GM18498 (cell line): ENCODE measurements at regions not wholly inside any gene's neighbourhood (a gene's known extent, or its start where the extent isn't known, plus 50 kb on each side); places are given as distances from the start of the nearest gene placed in this dataset.
"Not testable (repeated sequence)": the region's sequence is repeated elsewhere in the genome, so short reads cannot be mapped to it uniquely, and the experiment has no call there.

Experiments used
- ATAC-seq: cut with Tn5 transposase; IDR thresholded peaks from one replicate; pipeline ENCODE4 v1.9.1; 2021; ENCODE audit warnings: mild to moderate bottlenecking, moderate library complexity; ENCODE audit not compliant: unreplicated experiment

DNA sequence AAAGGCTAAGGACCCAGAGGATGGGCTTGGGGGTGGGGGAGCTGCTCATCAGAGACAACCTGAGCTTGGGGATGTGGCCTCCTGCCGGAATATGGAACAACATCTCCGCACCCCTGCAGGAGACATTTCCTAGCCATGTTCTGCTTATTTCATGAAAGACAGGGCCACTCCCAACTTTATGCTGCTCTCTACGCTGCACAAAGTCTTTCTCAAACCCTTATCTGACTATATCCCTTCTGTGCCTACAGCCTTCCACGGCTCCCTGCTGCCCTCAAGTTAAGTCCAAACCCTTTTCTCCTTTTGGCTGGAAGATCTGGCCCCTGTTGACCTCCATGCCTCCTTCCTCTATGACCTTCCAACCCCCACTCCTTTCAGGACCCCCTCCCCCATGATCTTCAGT lies 562.0 kb downstream of the MN1 start:
- ATAC-seq: no peak

DNA sequence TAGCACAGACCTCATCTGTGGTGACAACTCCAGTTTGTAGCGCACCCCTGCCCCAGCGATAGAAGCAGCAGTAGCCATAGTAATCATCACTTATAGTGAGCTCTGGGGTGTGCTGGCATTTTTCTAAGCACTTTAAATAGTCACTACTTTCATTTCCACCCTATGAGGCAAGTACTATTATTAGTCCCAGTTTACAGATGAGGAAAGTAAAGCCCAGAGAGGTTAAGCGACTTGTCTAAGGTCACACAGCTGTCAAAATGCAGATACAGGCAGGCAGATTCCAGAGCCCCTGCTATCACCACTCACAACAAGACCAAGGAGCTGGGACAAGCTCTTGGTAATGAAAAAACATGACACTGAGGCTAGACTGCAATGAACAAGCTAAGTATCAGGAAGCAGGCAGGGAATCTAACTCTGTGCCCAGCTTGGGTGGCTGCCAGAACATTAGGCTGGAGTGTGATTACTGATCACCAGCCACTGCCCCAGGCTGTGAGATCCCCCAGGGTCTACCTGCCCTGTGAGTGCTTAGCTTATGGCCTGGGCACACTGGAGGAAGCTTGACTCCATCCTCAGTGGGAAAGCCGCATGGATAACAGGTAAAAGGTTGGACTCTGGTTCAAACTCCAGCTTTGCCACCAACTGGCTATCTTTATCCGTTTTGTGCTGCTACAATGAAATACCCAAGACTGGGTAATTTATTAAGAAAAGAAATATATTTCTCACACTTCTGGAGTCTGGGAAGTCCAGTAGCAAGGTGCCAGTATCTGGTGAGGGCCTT lies 561.1 kb downstream of the MN1 start:
- no peak for ATAC-seq

DNA sequence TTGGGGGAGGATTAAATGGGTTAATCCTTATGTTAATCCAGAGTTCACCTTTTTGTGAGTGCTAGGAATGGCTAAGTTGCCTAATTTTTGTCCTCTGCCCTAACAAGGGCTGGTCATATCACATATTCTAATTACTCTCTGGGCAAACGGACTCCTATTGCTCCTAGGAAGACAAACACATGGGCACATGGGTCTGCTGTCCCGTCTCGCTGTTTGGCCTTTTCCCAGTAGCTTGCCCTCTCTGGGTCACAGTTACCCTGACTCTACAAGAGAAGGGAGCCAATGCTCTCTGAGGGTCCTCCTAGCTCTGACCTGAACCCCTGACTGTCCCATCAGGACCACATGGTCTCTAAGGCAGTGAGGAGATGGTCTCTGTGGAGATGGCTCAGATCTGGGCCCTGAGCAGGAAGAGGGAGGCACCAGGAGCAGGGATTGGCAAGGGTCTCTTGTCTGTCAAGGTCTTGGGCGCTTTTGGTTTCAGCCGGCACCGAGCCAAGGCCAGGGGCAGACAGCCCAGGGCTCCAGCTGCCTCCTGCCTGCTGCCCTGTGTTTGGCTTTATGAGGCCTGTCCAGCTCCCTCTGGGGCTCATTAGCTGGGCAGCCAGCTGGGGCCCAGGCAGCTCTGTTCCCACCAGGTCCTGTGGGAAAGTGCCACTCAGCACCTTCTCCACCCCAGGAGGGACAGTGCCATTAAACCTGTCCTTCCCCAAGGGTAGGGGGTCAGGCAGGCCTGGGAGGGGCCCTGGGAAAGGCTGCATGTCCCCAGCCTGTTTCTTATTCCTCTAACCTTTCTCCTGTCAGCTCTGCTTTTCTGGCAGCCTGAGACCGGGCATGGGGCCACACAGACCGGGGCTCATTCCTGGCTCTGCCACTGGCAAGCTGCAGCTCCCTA lies 559.9 kb downstream of the MN1 start:
- no peak for ATAC-seq

DNA sequence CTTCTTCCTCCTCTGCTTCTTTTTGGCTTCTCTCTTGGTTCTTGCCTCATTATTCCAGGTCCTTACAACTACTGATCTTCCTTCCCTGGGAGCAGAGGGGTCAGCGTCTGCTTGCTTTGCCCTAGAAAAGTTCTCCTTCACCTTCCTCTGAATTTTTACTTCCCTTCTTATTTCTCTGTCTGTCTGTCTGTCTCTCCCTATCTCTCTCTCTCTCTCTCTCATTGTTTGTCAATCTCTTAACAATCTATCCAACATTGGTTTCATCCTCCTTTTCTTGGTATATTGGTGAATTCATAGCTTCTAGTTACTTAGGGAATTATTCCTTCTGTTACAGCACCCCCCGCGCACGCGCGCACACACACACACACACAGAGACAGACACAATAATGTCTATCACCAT lies 559.1 kb downstream of the MN1 start:
- ATAC-seq: no peak

DNA sequence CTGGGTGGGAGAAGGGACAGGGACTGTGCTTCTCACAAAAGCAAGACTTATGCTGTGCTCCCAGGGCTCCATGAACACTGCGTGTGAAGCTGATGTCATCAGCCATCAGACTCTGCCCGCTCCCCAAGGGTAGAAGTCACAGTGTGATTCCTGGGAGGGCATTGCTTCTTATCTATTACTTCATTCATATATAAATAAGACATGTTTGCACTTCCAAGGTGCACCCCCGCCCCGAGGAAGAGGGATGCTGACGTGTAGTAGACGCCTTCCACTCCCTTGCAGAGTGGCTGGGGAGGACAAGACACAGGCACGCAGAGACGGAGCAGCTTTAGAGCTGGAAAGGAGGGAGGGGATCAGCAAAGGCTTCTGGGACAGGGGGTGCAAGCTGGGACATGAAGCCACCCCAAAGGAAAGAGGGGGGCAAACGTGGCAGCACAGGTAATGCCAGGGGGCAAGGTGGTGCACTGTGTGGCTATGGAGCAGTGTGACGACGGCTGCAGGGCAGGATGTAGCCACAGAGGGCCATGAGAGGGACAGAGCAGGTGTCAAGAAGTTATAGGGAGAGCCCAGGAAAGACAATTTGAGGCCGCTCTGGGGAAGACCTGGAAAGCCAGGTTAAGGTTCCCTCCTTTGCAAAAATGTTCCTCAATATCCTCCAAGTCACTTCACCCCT lies 558.5 kb downstream of the MN1 start:
- no peak for ATAC-seq

DNA sequence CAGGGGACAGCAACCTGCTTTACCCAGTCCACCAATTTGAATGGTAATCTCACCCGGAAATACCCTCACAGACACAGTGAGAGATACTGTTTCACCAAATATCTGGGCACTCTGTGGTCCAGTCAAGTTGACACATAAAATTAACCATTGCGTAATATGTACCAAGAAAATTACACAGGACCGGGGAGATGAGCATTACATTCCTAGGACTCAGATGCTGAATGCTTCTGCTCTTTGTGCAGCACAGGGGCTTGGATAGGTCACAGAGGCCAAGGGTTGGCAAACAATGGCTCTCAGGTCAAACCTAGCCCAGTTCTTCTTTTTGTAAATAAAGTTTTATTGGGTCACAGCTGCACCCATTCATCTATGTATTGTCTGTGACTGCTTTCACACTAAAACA lies 557.2 kb downstream of the MN1 start:
- ATAC-seq: no peak

DNA sequence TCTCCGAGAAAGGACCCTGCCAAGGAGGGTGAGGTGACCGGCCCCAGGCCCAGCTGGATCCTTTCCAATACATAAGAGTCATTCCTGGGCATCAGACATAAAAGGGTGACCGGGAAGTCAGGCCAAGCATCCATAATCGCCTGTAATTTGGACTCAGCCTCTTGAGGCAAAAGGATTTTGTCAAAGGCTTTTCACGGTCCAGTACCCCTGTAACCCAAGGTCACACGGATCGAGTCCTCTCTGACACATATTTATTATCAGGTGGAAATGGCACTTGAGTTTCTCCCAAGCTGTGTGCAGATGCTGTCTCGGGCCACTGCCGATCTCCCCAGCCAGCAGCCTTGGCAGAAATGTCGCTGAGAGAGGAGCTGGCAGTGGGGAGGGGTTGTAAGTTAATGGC lies 556.5 kb downstream of the MN1 start:
- no peak for ATAC-seq

DNA sequence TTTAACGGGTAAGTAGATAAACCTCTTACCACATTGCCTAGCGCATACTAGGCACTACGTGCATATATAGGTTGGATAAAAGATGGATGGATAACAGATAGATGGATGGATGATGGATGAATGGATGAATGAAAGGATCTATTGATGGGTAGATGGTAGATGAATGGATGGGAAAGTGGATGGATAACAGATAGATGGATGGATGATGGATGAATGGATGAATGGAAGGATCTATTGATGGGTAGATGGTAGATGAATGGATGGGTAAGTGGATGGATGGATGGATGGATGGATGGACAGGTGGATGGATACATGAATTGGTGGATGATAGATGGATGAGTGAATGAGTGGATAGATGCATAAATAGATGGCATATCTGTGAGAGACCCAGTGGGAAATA lies 555.0 kb downstream of the MN1 start:
- no peak for ATAC-seq

DNA sequence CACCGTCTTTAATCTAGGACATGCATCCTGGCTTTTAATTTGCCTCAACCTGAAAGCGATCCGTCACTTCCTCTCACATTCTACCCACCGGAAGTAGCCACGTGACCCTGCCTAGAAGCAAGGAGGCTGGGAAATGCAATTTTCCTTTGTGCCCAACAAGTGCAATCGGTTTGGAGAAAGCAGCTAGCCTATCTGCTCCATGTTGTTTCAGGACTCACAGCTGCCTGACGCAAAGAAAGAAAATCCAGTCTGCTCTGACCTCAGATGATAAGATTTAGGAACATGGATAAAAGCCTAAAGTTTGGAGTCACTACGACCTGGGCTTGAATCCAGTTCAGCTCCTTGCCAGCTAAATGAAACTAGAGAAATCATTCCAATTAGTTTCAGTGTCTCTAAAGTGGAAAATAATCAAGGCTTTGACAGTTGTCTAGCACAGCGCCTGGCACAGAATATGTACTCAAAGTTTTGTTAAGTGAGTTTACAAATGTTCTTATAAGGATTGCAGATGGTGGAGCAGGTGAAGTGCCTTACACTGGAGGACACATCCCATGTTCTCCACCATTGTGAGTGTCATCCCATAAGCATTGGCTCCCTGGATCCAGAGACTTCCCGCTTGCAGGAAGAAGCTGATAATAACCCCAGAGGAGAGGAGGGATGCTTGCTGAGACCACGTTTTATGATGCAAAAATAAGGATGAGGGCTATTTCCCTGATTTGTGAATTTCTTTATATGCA lies 553.7 kb downstream of the MN1 start:
- no peak for ATAC-seq

DNA sequence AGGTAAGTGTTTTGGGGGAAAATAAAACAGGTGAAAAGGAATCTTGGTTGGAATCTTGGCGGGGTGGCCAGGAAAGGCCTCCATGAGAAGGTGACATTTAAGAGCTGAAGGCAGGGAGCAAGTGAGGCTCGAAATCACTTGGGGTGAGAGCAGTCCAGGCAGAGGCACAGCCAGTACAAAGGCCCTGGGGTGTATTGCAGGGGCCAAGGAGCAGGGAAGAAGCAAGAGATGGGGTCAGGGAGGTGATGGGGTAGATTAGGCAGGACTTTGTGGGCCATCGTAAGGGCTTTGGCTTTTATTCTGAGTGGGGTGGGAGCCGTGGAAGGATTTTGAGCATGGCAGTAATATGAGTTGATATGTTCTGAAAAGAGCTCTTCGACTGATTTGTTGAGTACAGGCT lies 551.1 kb downstream of the MN1 start:
- ATAC-seq: no peak

DNA sequence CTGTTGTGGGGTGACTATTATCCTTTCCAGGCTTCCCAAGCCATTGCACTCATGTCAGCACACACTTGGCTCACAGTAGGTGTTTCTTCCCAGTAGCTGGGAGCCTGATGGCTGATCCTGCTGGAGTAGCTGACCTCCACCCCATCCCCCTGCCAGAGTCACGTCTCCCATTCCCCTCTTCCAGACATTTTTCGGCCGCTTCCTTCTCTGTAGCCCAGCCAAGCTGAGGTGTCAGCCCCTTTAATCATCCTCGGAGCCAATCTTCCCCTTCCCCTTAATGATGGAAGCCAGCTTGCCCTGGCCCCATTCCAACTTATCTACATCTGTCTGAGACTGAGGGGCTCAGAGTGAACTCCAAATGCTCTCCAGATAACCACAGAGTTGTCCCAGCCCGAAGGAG lies 550.7 kb downstream of the MN1 start:
- ATAC-seq: no peak

DNA sequence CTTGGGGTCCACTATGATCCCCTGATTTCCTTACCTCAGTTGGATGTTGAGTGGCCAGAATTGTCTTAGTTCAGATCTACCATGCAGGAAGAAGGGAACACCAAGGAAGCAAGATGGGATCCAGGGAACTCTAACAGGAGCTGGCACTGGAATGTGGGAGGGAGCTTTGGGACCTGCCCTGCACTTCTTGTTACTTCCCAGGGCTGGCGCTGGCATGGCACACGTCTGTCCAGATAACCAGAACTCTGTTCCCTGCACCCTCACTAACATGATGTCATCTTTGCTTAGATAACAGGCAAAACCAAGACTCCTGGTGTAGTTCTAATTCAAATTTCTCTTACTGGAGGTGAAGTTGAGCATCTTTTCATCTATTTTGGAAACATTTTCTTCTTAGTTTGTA lies 550.0 kb downstream of the MN1 start:
- no peak for ATAC-seq

DNA sequence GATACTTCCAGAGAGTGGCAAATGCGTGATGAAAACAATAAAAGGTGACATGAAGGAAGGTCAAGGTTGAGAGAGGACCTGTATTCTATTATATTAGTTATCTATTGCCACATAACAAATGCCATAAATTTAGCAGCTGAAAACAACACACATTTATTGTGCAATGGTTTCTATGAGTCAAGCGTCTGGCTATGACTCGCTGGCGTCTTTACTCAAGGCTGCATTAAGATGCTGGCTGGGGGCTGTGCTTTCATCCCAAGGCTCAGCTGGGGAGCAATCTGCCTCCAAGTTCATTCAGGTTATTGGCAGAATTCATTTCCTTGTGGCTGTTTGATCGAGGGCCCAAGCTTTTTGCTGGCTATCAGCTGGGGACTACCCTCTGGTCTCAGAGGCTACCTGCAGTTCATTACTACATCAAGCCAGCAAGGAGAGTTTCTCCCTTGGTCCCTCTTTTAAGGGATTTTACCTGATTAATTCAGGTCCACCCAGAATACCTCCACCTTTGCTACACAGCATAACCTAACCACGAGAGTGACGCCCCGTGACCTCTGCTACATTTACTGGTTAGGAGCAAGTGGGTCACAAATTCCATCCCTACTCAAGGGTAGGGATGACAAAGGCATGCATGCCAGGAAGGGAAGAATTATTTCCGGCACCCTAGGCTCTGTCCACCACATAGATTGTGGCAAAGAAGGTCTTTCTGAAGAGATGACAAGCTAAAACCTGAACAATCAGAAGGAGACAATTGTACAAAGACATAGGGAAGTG lies 549.1 kb downstream of the MN1 start:
- no peak for ATAC-seq

DNA sequence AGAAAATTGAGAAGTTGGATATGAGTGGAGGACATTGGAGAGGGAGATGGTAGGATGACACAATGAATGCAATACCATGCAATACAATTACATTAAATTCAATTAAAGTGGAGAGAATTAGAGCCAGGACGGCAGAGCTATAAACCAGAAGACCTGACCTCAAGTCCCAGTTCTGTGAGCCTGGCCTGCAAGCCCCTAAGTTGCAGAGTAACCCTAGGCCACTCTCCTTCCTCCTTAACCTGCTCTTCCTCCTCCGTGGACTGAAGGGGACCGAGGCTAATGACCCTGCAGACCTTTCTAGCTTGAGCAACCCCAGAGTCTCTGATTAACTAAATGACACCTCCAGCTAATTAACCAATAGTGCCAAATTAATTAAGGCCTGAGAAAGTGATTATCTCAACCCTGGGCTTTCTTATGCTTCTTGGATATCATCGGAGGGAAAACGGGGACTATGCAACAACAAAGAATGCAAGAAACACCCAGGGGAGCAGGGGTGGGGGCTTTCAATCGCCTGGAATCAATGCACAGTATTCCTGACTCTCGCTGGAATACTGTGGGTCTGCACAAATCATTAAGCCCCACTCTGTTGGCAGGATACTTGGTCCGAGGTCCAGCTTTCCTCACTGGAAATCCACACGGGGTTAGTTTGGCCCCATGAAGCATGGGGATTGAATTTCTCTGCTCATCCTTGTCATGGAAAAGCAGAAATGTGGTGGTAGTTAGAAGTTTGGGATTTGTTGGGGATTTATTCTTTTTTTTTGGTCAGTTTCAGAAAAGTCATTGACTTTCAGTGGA lies 548.3 kb downstream of the MN1 start:
- no peak for ATAC-seq

DNA sequence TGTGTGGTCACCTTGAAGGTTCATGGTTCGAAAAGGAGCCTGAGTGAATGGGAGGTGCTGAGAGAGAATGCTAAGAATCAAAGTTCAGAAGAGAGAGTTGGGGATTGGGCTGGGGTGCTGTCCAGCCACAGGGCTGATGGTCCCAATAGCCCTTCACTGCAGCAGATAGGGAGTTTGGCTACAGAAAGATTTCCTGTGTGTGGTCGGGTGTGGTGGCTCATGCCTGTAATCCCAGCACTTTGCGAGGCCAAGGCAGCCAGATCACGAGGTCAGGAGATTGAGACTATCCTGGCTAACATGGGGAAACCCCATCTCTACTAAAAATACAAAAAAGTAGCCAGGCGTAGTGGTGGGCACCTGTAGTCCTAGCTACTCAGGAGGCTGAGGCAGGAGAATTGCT lies 547.5 kb downstream of the MN1 start:
- not testable (repeated sequence) for ATAC-seq

DNA sequence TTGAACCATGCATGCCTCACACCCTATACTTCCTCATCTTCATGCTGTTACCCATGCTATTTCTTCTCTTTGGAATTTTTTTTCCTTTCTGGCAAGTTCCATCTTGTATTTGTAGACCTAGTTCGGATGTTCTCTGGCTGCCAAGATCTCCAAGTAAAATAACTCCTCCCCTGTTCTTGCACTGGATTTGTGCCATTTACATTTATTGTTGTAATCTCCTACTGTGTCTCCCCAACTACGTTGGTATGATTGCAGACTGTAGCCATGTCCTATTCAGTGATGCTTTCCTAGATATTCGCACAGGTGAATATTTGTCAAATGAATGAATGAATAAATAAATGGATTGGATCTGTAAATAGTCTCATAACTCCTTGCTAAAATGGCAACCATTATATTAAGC lies 546.0 kb downstream of the MN1 start:
- no peak for ATAC-seq

DNA sequence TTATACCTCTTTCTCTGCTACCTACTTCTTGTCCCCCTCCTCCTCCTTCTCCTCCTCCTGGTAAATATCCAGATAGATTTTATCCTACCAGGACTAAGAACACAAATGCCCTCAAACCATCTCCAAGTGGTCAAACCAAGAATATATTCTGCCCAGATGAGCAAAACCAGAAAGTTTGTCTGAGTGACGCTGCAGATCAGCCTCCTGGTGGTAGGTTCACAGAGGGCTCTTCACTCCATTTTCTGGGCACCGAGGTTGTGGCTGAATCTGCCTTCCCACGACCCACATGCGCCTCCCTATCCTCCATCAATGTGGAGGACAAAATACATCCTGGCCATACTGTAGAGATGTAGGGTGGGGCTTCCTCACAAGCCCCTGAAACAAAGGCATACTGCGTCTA lies 543.6 kb downstream of the MN1 start:
- ATAC-seq: no peak

DNA sequence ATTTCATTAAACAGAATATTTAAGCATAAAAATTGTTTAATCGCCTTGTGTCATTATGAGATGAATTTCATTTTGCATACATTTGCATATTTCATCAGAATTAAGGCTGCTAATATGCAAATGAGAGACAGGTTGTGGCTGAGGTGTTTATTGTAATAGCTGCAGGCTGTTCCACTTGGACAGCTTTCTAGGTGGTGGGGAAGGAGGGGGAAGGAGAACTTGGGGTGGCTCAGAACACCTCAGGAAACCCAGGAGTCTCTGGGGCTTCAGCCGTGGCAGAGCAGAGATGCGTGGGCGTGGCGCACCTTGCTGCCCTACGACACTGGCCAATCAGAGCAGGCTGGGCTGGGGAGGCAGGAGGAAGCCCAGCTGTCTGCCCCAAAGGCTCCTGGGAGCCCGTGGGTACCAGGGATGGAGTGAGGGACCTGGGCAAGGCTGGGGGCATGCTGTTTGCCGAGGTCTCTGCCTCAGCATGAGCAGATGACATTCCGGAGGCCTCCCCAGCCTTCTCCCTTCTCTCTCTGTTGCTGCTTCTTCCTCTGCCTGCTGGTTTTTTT lies 542.9 kb downstream of the MN1 start:
- ATAC-seq: no peak

DNA sequence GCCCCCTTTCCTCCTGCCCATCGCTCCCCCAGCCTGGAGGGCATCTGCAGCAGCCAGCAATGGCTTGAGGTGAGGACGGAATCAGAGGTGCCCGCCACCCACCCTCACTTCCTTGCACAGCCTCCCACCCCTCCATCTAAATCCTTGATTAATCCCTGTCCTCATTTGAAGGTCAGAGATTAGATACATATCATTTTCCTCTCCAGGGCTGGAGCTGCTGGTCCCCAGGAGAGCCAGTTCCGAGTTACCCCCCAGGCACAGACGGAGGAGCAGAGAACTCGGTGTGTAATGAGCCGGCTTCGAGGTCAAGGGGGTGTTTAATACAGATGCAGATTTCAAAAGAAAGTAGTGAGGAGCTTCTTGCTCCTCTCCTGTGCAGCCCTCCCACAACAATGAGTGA lies 542.1 kb downstream of the MN1 start:
- no peak for ATAC-seq
